H1 (cell line): ENCODE measurements at regions not wholly inside any gene's neighbourhood (a gene's known extent, or its start where the extent isn't known, plus 50 kb on each side); places are given as distances from the start of the nearest gene placed in this dataset.

Source experiments
- BCL11A ChIP-seq, 2 experiments: IDR thresholded peaks; one replicate each; pipeline ENCODE4 v1.6.1; 2011; ENCODE audit warnings: low read depth in 2 of 2, low read length in 2 of 2, mild to moderate bottlenecking in 2 of 2
- TAF1 ChIP-seq: IDR thresholded peaks from 2 replicates; pipeline ENCODE4 v1.6.1; 2011; ENCODE audit warnings: mild to moderate bottlenecking, low read depth, low read length
- YY1 ChIP-seq: IDR thresholded peaks from 2 replicates; pipeline ENCODE4 v1.6.1; 2011; ENCODE audit warnings: low read depth, mild to moderate bottlenecking, low read length
- ZNF274 ChIP-seq: IDR thresholded peaks from 2 replicates; pipeline ENCODE4 v1.7.0; 2012; ENCODE audit warnings: low read length, borderline replicate concordance; ENCODE audit errors: extremely low read depth
- TF ChIP-seq, protein P1 (sequence below): IDR thresholded peaks from 2 replicates; pipeline ENCODE4 v1.6.1; 2011; ENCODE audit warnings: low read depth, mild to moderate bottlenecking, low read length; ENCODE audit not compliant: insufficient read depth

DNA sequence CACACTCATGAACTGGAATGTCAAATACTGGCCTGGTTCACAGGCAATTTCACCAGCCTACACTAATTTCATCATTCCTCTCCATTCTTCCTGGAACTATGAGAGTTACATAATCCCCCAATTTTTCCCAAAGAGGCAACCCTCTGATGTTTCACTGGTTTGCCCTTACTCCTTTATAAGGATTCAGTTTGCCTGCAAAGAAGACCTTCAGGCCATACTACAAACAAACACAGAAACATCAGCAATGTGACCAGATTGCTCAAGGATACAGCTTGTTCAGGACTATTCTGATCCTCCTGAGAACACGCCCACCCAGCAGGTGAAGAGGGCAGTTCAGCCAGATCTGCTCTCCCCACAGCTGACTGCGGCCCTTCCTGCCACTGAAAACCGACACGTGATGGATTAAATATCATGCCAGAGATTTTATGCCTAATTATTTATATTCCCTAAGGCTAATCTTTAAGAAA is 215.5 kb downstream of the ETAA1 start (continued):
- TF ChIP-seq TAF1: no peak
- no peak for TF ChIP-seq BCL11A (IDR thresholded peaks at IDR 0.05; ENCODE audit: low read depth in 2 of 2, low read length in 2 of 2)
- no peak for TF ChIP-seq ZNF274
- TF ChIP-seq, protein P1, sequence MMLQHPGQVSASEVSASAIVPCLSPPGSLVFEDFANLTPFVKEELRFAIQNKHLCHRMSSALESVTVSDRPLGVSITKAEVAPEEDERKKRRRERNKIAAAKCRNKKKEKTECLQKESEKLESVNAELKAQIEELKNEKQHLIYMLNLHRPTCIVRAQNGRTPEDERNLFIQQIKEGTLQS: no peak
- TF ChIP-seq YY1: no peak
